SK-N-SH treated with all-trans-retinoic acid at 6 μM for 48 hours (cell line): ENCODE measurements at regions not wholly inside any gene's neighbourhood (a gene's known extent, or its start where the extent isn't known, plus 50 kb on each side); places are given as distances from the start of the nearest gene placed in this dataset.

Experiments
- ATAC-seq: fragments of 200-7000 bp; cut with Tn5 transposase; 3 replicates; pipeline ENCODE4 v1.9.1; 2020; ENCODE audit warnings: mild to moderate bottlenecking, moderate library complexity
- ARNTL ChIP-seq: fragments of 450-650 bp; formaldehyde crosslinking; IDR thresholded peaks from 2 replicates; pipeline ENCODE4 v1.5.0; 2020; ENCODE audit warnings: low read depth, mild to moderate bottlenecking, moderate library complexity, borderline replicate concordance
- BACH2 ChIP-seq: fragments of 250-450 bp; sonication (Bioruptor Pico); IDR thresholded peaks from 2 replicates; pipeline ENCODE4 v1.9.0; 2021; ENCODE audit warnings: mild to moderate bottlenecking, borderline replicate concordance
- CSDC2 ChIP-seq: fragments of 250-450 bp; sonication (Bioruptor Pico); IDR thresholded peaks from 2 replicates; pipeline ENCODE4 v1.5.0; 2020; ENCODE audit warnings: mild to moderate bottlenecking, moderate library complexity
- ESRRG ChIP-seq: fragments of 250-450 bp; sonication (Bioruptor Pico); IDR thresholded peaks from 2 replicates; pipeline ENCODE4 v1.6.1; 2021; ENCODE audit warnings: mild to moderate bottlenecking
- OSR1 ChIP-seq: fragments of 250-450 bp; sonication (Bioruptor Pico); IDR thresholded peaks from 2 replicates; pipeline ENCODE4 v1.8.0; 2022; ENCODE audit warnings: moderate library complexity, mild to moderate bottlenecking, inconsistent platforms
- PPARA ChIP-seq: fragments of 250-450 bp; sonication (Bioruptor Pico); IDR thresholded peaks from 2 replicates; pipeline ENCODE4 v1.5.0; 2020; ENCODE audit warnings: mild to moderate bottlenecking, borderline replicate concordance
- SNAI2 ChIP-seq: fragments of 250-450 bp; sonication (Bioruptor Pico); IDR thresholded peaks from 2 replicates; pipeline ENCODE4 v1.5.0; 2020; ENCODE audit warnings: mild to moderate bottlenecking, moderate library complexity
- TCF4 ChIP-seq: fragments of 250-450 bp; sonication (Bioruptor Pico); IDR thresholded peaks from 2 replicates; pipeline ENCODE4 v1.8.0; 2021; ENCODE audit warnings: mild to moderate bottlenecking, moderate library complexity, borderline replicate concordance
- TOX ChIP-seq: fragments of 250-450 bp; sonication (Bioruptor Pico); IDR thresholded peaks from 2 replicates; pipeline ENCODE4 v1.8.0; 2021; ENCODE audit warnings: mild to moderate bottlenecking, moderate library complexity, borderline replicate concordance
- ZC3H10 ChIP-seq: fragments of 250-450 bp; sonication (Bioruptor Pico); IDR thresholded peaks from 2 replicates; pipeline ENCODE4 v1.5.1; 2021; ENCODE audit warnings: mild to moderate bottlenecking, moderate library complexity
- ZFP3 ChIP-seq: fragments of 250-450 bp; sonication (Bioruptor Pico); IDR thresholded peaks from 2 replicates; pipeline ENCODE4 v1.5.0; 2020; ENCODE audit warnings: mild to moderate bottlenecking, moderate library complexity
- ZFP30 ChIP-seq: fragments of 450-650 bp; formaldehyde crosslinking; IDR thresholded peaks from 2 replicates; pipeline ENCODE4 v1.5.0; 2022; ENCODE audit warnings: mild to moderate bottlenecking, moderate library complexity
- ZNF565 ChIP-seq: fragments of 450-650 bp; formaldehyde crosslinking; conservative IDR thresholded peaks from 2 replicates; pipeline ENCODE4 v1.5.0; 2020; ENCODE audit warnings: low read depth, mild to moderate bottlenecking, moderate library complexity
- ZNF70 ChIP-seq: fragments of 450-650 bp; formaldehyde crosslinking; IDR thresholded peaks from 2 replicates; pipeline ENCODE4 v1.5.0; 2020; ENCODE audit warnings: mild to moderate bottlenecking, moderate library complexity
- ZNF8 ChIP-seq: fragments of 450-650 bp; formaldehyde crosslinking; IDR thresholded peaks from 2 replicates; pipeline ENCODE4 v1.5.0; 2020; ENCODE audit warnings: mild to moderate bottlenecking, moderate library complexity
- TF ChIP-seq, protein P1 (sequence below): fragments of 250-450 bp; sonication (Bioruptor Pico); IDR thresholded peaks from 2 replicates; pipeline ENCODE4 v1.5.1; 2021; ENCODE audit warnings: mild to moderate bottlenecking, moderate library complexity
- TF ChIP-seq, protein P2 (sequence below): fragments of 250-450 bp; sonication (Bioruptor Pico); IDR thresholded peaks from 2 replicates; pipeline ENCODE4 v1.8.0; 2020; ENCODE audit warnings: mild to moderate bottlenecking, moderate library complexity, borderline replicate concordance
- TF ChIP-seq, protein P3 (sequence below): fragments of 250-450 bp; sonication (Bioruptor Pico); IDR thresholded peaks from 2 replicates; pipeline ENCODE4 v1.5.1; 2020; ENCODE audit warnings: low read depth, mild to moderate bottlenecking, moderate library complexity
- TF ChIP-seq, protein P4 (sequence below): fragments of 250-450 bp; sonication (Bioruptor Pico); IDR thresholded peaks from 2 replicates; pipeline ENCODE4 v1.5.0; 2020; ENCODE audit warnings: mild to moderate bottlenecking, moderate library complexity

DNA sequence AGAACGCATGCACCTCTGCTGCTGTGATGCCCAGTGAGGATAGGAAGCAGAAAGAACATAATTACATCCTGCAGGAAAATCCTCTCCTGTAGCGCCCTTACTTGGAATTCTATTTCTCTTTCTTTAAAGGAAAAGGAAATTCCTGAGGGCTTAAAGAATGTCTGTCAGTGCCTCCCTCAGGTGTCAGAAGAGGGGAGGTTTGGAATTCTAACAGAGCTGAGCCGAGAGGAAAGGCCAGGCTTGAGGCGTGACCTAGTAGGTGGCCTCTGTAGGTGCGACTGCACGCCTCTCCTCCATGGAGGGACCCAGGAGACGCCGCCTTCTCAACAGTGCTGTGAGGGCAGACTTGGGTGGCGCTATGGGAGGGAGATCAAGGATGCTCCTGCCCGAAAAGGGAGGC is 55.9 kb upstream of the ERCC6L2 start (continued):
- TF ChIP-seq TCF4 (no peak), ZFP3 (CRISPR knock-in tag) (no peak)

DNA sequence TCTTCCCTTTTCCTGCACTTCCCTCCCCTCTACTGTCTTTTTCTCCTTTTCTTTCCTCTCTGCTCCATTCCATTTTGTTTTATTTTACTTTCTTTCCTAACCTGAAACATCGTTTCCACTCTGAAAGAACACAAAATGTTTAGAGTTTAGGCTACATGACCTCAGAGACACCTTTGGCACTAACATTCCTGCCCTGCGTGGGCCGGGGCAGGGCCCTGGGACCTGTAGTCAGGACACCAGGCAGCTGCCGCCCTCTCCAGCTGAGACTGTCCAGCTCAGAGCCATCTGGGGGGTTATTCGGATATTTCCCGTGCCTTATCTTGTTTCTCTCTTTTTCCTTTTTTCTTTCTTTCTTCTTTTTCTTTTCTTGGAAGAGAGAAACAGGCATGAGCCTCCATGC is 58.3 kb upstream of the ERCC6L2 start:
- TF ChIP-seq ARNTL (CRISPR knock-in tag) = no peak
- TF ChIP-seq ZNF70 (CRISPR knock-in tag) = no peak
- ATAC-seq = no peak

DNA sequence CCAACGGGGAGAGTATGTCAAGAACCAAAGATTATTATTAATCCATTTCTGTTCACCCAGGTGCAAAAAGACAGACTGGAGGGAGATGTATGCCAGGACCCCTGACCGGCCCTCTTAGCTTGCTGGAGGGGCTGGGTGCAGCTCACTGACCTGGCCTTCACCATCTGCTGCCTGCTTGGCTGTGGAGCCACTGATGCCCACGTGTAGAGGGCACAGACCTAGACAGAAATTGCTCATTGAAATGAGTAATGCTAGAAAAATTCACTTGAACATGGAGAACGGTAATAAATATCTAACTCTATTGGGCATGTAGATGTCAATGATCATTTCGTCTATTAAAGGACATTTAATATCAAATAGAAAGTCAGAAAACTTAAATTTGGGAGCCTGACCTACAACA is 58.8 kb upstream of the ERCC6L2 start:
- ATAC-seq = peak; percentile 71
- TF ChIP-seq, protein P1, sequence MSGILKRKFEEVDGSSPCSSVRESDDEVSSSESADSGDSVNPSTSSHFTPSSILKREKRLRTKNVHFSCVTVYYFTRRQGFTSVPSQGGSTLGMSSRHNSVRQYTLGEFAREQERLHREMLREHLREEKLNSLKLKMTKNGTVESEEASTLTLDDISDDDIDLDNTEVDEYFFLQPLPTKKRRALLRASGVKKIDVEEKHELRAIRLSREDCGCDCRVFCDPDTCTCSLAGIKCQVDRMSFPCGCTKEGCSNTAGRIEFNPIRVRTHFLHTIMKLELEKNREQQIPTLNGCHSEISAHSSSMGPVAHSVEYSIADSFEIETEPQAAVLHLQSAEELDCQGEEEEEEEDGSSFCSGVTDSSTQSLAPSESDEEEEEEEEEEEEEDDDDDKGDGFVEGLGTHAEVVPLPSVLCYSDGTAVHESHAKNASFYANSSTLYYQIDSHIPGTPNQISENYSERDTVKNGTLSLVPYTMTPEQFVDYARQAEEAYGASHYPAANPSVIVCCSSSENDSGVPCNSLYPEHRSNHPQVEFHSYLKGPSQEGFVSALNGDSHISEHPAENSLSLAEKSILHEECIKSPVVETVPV (CRISPR knock-in tag) = no peak
- no peak for TF ChIP-seq ZNF8 (CRISPR knock-in tag)
- TF ChIP-seq ZFP30 (CRISPR knock-in tag) = no peak
- TF ChIP-seq BACH2 (CRISPR knock-in tag) = no peak
- TF ChIP-seq, protein P2, sequence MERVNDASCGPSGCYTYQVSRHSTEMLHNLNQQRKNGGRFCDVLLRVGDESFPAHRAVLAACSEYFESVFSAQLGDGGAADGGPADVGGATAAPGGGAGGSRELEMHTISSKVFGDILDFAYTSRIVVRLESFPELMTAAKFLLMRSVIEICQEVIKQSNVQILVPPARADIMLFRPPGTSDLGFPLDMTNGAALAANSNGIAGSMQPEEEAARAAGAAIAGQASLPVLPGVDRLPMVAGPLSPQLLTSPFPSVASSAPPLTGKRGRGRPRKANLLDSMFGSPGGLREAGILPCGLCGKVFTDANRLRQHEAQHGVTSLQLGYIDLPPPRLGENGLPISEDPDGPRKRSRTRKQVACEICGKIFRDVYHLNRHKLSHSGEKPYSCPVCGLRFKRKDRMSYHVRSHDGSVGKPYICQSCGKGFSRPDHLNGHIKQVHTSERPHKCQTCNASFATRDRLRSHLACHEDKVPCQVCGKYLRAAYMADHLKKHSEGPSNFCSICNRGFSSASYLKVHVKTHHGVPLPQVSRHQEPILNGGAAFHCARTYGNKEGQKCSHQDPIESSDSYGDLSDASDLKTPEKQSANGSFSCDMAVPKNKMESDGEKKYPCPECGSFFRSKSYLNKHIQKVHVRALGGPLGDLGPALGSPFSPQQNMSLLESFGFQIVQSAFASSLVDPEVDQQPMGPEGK (CRISPR knock-in tag) = no peak
- TF ChIP-seq ZNF70 (CRISPR knock-in tag) = no peak
- no peak for TF ChIP-seq TCF4
- no peak for TF ChIP-seq ARNTL (CRISPR knock-in tag)
- TF ChIP-seq SNAI2 (CRISPR knock-in tag) = no peak
- no peak for TF ChIP-seq CSDC2 (CRISPR knock-in tag)

DNA sequence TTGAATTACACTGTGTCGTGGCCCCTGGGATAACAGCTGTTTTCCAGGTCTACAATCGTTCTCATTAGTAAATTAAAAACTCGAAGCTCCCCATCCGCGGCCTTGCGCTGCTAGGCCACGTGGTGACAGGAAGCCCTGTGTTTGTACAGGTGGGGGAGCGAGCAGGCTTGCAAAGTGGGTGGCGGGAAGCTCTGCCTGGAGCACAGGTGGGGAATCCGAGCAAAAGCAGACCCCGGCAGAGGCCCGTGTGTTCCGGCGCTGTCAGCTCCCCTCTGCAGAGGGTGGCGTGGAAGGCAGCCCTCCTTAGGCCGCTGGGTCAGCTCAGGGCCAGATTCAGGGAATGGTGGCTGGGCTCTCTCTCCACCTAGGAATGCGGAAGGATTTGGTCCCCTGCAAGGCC is 59.5 kb upstream of the ERCC6L2 start:
- ATAC-seq = no peak
- TF ChIP-seq ZC3H10 (CRISPR knock-in tag) (no peak), ZFP3 (CRISPR knock-in tag) (no peak), BACH2 (CRISPR knock-in tag) (no peak), TCF4 (peak; percentile 18; the same call in 1 of the 2 replicates), TOX (CRISPR knock-in tag) (no peak)

DNA sequence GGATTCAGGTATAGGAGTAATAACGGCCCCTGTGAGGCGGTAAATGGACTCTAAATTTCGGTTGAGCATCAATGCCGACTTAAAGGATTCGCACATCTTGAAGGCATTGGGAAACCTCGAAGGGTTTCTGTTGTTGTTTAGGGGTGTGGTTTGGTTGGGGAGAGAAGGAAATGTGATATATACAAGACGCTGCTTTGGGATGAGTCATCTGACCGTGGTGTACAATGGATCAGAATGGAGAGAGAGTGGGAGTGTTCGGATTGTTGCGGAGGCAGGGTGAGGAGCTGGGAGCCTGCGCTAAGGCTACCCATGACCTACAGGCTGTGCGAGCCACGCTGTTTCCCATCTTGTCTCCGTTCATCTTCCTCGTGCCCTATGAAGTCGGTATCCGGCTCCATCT is 60.4 kb upstream of the ERCC6L2 start:
- peak; percentile 78 for ATAC-seq
- TF ChIP-seq, protein P1 (CRISPR knock-in tag) = no peak

DNA sequence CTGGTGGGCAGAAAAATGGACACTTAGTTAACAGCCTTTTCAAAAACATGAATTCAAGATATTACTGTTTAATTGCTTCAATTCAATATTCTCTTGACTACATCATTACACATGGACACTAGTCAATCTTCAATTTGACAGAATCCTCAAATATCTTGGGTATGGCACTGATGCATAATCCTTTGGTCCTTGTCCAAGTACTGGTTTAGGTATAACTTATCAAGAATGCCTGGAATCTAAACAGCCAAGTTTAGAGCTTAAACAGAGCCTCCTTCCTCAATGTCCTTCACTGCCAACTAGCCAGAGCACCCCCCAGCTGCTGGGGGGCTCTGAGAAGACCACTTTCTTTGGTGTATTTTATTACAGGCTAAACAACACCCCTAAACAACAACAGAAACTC is 61.6 kb upstream of the ERCC6L2 start:
- ATAC-seq = no peak
- TF ChIP-seq BACH2 (CRISPR knock-in tag) (no peak), ZNF565 (CRISPR knock-in tag) (no peak), TCF4 (no peak), SNAI2 (CRISPR knock-in tag) (no peak), ARNTL (CRISPR knock-in tag) (no peak), ZNF8 (CRISPR knock-in tag) (no peak), PPARA (CRISPR knock-in tag) (no peak), OSR1 (CRISPR knock-in tag) (no peak), ZFP30 (CRISPR knock-in tag) (no peak), ZFP3 (CRISPR knock-in tag) (no peak), CSDC2 (CRISPR knock-in tag) (no peak), ESRRG (CRISPR knock-in tag) (no peak), ZC3H10 (CRISPR knock-in tag) (no peak)
- TF ChIP-seq, protein P3, sequence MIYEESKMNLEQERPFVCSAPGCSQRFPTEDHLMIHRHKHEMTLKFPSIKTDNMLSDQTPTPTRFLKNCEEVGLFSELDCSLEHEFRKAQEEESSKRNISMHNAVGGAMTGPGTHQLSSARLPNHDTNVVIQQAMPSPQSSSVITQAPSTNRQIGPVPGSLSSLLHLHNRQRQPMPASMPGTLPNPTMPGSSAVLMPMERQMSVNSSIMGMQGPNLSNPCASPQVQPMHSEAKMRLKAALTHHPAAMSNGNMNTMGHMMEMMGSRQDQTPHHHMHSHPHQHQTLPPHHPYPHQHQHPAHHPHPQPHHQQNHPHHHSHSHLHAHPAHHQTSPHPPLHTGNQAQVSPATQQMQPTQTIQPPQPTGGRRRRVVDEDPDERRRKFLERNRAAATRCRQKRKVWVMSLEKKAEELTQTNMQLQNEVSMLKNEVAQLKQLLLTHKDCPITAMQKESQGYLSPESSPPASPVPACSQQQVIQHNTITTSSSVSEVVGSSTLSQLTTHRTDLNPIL (CRISPR knock-in tag) = no peak
- TF ChIP-seq, protein P1 (CRISPR knock-in tag) = no peak
- TF ChIP-seq, protein P2 (CRISPR knock-in tag) = no peak
- TF ChIP-seq, protein P4, sequence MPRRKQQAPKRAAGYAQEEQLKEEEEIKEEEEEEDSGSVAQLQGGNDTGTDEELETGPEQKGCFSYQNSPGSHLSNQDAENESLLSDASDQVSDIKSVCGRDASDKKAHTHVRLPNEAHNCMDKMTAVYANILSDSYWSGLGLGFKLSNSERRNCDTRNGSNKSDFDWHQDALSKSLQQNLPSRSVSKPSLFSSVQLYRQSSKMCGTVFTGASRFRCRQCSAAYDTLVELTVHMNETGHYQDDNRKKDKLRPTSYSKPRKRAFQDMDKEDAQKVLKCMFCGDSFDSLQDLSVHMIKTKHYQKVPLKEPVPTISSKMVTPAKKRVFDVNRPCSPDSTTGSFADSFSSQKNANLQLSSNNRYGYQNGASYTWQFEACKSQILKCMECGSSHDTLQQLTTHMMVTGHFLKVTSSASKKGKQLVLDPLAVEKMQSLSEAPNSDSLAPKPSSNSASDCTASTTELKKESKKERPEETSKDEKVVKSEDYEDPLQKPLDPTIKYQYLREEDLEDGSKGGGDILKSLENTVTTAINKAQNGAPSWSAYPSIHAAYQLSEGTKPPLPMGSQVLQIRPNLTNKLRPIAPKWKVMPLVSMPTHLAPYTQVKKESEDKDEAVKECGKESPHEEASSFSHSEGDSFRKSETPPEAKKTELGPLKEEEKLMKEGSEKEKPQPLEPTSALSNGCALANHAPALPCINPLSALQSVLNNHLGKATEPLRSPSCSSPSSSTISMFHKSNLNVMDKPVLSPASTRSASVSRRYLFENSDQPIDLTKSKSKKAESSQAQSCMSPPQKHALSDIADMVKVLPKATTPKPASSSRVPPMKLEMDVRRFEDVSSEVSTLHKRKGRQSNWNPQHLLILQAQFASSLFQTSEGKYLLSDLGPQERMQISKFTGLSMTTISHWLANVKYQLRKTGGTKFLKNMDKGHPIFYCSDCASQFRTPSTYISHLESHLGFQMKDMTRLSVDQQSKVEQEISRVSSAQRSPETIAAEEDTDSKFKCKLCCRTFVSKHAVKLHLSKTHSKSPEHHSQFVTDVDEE (CRISPR knock-in tag) = no peak
